GM03348 (cell line): ENCODE measurements at regions not wholly inside any gene's neighbourhood (a gene's known extent, or its start where the extent isn't known, plus 50 kb on each side); places are given as distances from the start of the nearest gene placed in this dataset.
"Not testable (repeated sequence)": the region's sequence is repeated elsewhere in the genome, so short reads cannot be mapped to it uniquely, and the experiment has no call there.

Experiments
- DNase-seq: peaks from one replicate; pipeline ENCODE4 v3.0.0; 2012; ENCODE audit warnings: low spot score

DNA sequence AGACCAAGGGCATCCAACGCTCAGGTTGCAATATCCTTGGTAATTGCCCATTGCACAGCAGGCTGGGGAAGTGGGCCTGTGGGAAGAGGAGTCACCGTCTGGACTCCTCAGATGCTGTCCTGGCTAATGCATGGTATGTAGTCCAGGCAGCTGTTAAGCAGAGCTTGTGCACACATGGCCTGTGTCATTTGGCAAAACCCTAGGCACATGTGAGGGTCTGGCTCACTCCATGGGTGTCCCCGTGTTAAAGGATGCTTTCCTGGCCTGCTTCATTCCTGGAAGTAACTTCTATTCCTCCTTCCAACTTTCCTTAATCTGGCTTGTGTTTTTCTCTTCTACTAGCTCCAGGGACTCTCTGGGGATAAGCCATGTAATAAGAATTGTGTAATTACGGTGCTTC is 378.0 kb upstream of the CA10 start:
- DNase-seq = no peak

DNA sequence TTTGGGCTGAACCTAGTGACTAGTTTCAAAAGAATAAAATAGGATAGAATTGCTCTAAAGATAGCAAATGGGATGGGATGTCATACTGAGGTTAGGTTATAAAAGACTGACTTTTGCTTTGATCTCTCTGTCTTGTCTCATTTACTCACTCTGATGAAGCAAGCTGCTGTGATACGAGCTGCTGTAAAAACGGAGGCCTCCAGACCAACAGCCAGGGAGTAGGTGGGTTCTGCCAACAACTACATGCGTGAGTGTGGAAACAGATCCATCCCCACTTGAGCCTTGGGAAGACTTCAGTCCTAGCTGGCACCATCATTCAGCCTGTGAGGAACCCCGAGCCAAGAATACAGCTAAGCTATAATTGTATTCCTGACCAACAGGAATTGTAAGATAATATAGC is 373.9 kb upstream of the CA10 start:
- DNase-seq = no peak

DNA sequence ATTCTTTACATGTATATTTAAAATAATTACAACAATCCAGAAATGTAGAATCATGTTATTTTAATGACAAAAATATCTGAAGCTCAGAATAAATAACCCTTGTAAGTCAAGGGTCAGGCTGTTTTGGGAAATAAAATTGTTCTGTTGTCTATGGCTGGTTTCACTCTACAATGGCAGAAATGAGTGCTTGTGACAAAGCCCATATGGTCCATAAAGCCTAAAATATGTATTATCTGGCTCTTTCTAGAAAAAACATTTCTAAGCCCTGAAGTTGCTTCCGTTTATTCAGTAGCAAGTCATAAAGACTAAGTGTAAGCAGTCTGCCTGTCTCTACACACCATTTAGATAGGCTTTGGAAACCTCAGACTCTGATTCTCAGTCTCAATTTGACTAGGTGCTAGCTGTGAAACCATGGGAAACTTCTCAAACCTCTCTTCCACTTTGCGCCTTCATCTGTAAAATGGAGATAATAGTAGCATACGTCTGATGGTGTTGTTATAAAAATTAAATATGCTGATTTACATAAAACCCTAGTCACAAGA is 365.7 kb upstream of the CA10 start:
- DNase-seq = no peak

DNA sequence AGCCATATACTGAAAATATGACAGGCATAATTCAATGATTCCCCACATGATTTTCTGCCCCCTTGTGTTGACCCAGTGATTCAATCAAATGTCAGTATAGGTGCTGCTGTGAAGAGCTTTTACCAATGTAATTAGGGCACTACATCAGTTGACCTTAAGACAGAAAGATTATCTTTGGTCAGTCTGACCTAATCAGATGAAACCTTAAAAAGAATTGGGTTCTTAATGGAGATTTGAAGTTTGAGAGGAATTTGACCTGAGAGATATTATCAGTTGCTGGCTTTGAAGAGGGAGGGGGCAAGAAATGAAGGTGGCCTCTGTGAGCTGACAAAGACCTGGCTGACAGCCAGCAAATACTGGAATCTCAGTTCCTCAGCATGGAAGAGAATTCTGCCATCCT is 358.7 kb upstream of the CA10 start:
- DNase-seq = no peak

DNA sequence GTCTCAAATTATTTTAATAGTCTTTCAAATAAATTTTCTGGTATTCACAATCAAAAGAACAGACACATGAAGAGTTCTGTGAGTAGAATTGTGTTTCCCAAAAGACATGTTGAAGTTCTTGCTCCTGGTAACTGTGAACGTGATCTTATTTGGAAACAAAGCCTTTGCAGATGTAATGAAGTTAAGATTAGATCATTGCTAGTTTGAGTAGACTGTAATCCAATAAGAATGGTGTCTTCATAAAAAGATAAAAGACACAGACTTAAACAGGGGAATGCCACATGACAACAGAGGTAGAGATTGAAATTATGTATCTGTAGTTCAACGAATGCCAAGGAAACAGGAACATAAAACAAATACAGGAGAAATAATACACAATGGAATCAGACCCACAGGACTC is 357.4 kb upstream of the CA10 start:
- no peak for DNase-seq

DNA sequence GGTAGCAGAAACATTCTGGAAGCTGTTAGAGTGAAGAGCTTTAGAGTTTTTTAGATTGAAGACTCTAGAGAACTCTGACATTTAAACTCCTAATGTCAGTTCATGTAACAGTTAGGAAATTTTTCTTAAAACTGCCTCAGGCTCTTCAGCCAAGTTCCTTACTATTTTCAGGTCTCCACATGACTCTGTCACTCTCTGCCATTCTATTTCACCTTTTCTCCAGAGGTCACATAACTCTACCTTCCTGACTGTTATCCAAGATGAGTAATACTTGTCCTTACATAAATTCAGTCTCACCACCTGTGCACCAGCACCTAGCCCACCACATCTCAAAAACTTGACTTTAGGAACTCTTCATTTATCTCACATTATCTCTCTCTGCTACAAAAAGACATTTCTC is 347.1 kb upstream of the CA10 start:
- no peak for DNase-seq

DNA sequence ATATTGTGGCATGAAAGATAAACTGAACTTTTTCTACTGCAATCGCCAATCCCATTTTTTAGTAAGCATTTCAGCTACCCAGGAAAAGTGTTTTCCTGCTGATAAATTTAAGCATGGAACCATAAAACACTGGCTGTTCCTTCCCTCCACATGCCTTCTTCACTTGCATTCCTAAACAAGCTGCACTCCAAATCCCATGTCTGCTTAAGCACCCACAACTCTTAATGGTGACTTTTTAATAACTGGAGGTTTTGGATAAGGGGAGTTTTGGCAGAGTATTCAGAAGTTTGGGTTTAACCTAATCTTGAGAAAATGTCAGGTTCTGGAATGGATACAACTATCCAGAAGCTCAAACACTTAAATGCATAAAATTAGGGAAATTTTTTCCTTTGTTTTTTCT is 345.6 kb upstream of the CA10 start:
- no peak for DNase-seq

DNA sequence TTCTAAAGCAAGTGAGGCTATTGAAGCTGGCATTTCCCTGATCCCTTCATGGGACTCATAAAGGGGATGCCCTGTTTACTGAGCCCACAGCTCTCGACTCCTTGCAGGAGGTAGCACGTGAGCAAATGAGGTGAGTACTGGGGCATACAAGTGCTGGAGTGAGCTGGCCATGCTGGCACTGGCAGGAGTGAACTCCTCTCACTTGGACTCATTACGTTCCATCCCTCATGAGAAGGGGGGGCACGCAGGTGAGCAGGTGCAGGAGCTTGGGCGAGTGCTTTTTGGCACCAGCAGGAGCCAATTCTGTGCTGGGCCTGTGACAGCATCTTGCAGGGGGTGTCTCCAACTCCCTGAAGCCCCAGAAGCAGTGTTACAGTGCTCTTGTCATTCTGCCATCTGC is 337.1 kb upstream of the CA10 start:
- no peak for DNase-seq

DNA sequence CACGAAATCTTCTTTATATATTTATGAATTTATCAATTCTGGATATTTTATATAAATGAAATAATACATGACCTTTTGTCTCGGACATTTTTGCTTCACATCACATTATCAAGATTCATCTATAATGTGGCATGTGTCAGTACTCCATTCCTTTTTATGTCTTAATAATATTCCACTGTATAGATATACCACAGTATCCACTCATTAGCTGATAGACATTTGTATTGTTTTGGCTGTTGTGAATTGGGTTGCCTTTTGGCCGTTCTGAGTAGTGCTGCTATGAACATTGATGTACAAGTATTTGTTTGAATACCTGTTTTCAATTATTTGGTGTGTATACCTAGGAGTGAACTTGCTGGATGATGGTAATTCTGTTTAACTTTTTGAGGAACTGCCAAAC is 323.8 kb upstream of the CA10 start:
- DNase-seq = no peak

DNA sequence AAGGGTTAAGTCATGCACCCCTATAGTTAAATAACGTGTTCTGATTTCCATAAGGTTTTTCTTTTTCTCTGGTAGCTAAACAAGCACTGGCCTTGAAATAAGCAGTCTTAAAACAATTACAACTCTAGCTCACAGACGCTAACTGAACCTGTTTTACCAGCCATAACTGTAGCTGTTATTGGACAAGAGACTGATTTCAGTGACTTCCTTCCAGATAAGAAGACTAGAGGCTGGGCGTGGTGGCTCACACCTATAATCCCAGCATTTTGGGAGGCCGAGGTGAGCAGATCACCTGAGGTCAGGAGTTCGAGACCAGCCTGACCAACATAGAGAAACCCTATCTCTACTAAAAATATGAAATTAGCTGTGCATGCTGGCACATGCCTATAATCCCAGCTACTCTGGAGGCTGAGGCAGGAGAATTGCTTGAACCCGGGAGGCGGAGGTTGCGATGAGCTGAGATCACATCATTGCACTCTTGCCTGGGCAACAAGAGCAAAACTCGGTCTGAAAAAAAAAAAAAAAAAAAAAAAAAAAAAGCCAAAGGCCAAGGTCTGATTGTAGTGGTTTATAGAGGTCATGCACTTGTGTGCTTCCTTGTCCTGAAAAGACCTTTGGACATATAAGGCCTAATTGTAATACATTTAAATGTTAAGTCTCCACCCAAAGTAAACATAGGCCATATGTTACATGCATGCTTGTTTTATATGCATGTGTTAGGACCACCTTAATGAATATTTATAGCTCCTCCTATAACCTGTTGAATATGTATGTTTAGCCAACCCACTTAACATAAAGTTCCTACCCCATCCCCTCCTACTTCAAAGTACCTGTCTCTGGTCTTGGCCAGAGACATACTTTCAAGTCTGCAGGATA is 319.5 kb upstream of the CA10 start:
- DNase-seq = no peak

DNA sequence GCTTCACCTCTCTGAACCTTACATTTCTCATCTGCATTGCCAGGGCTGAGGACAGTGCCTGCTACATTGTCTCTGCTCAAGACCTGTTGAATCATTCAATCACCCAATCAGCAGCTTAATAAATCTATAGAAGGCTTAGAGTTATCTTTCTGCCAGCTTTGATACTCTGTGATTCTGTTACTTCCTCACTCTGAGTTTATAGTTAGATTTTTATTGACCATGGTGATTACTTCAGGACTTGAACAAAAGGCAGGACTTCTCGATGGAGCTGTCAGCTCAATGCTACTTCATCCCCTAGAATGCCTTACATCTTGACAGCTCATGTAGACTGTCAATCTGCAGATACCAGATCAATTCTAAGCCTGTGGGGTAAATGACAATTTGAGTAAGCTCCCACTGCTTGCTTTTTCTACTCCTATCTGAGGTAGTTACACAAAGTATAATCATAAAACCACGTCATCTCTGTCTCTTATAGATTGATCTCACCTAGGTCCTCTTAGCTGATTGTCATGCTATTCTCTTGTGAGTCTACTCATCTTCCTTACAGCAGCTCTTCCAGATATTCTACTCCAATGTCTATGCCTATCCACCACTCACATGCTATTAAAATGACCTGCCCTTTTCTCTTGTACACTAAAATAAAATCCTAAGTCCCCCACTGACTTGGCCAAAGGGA is 318.3 kb upstream of the CA10 start:
- DNase-seq = no peak

DNA sequence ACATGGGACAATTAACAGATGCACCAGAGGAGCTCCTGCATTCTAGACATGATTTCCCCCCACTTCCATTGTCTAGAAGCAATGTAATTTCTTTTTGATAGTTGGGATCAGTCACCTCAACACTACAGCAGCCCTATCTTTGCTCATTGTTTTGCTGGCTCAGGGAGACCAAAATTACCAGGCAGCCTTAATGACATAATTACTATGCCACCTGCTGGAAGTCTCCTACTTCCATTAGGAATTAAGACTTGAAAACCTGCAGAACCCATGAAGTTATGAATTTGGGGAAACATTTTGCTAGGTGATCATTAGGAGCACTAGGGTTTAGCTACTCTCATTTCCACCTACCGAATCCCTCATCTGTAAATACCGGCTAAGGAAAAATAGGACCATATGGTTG is 312.0 kb upstream of the CA10 start:
- DNase-seq = no peak

DNA sequence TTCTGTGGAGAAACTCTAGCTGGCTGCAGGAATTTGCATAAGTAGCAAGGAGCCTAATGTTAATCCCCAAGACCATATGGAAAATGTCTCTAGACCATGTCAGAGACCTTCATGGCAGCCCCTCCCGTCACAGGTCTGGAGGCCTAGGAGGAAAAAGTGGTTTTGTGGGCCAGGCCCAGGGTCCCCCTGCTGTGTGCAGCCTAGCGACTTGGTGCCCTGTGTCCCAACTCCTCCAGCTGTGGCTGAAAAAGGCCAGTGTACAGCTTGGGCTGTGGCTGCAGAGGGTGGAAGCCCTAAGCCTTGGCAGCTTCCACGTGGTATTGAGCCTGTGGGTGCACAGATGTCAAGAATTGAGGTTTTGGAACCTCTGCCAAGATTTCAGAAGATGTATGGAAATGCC is 306.9 kb upstream of the CA10 start:
- no peak for DNase-seq

DNA sequence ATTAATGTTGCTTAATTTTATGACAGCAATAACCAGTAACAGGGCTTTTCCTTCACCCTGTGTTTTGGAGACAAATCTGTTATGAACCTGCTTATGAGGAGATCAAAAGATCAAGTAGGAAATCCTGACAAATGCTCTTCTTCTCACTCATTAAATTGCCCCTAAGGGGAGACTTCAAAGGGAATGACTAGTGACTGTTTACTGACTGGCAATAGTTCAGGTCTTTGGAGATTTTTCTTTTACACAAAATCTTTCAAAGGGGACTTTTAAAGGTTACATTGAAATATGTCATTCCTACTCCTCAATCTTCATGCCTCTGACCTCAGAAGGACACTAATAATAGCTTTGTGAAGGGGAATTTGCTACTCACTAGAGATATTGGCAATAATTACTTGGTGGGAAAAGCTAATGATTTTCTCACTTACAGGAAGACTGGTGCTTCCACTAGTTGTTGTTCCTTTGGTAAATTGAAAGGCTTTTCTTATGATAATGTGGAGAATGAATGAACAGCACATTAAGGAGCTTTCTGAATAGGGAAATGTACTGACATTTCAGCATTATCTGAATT is 292.9 kb upstream of the CA10 start:
- no peak for DNase-seq

DNA sequence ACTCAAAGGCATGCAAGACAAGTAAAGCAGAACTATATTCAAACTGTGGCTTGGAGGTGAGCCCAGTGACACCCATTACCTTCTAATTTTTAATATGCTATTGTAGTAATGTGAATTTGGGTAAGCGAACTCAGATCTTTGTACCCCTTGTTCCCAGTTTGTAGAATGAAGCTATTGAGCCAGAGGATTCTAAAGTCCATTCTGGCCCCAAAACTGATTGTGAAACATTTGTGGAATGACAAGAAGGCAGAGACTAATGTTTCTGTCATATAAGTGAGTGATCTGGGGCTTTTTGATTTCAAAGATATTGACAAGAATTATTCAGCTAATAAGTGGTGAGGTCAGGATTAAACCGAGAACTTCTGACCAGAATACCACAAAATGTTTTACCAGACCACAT is 283.8 kb upstream of the CA10 start:
- DNase-seq = no peak

DNA sequence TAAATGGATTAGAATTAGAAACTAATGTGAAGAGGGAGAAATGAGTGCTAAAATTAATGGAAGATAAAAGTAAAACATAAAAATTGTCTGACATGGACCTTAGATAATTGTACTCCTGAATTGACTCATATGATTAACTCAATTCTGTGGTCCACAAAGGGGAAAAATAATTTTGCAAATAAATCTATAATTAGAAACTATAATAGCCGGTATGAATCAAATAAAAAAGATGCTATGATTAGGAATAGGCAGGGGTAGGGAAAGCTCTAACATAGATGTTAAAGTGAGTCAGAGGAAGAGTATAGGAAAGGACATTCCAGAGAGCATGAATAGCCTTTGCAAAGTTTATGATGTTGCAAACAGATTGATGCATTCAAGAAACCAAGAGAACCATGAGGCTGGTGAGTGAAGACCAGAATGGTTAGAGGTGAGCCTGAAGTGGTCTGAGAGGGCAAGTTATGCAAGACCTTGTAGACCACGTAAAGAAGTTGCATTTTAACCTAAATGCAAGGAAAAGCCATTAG is 262.1 kb upstream of the CA10 start:
- DNase-seq = no peak

DNA sequence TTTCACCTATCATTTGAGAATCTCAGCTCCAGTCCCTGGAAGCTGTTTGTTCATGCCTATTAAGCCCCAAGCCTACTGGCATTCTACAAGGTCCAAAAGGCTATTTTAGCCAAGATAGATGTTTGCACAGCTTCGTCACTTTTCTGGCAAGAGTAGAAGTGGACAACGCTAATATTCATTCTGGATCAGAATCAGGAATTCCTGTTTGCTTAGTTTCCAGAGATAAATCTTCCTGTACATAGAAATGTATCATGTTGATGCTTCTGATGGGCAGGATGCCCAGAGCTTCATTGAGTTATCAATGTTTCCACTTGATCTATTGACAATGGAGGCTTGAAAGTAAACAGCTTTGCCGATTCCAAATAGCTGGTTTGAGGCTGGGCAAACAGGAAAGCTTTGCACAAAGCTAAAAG is 260.7 kb upstream of the CA10 start:
- no peak for DNase-seq

DNA sequence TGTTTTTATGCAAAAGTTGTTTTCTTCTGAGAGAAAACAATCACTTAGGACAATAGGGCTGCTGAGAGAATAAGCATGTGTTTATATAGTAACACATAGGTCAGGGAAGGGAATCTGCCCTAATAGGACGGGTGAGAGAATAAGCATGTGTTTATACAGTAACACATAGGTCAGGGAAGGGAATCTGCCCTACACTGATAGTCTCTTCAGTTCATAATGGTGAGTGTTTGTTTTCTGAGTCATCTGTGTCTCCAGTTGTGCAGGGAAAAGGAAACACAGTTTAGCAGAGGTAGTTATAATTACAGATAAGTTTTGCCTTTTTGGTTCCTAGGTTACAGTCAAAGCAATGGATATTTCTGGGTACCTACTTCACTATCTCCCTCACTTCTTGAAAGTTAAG is 252.3 kb upstream of the CA10 start:
- DNase-seq = no peak

DNA sequence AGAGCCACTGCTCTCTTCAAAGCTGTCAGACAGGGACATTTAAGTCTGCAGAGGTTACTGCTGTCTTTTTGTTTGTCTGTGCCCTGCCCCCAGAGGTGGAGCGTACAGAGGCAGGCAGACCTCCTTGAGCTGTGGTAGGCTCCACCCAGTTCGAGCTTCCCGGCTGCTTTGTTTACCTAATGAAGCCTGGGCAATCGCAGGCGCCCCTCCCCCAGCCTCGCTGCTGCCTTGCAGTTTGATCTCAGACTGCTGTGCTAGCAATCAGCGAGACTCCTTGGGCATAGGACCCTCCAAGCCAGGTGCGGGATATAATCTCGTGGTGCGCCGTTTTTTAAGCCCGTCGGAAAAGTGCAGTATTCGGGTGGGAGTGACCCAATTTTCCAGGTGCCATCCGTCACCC is 250.7 kb upstream of the CA10 start:
- DNase-seq = not testable (repeated sequence)

DNA sequence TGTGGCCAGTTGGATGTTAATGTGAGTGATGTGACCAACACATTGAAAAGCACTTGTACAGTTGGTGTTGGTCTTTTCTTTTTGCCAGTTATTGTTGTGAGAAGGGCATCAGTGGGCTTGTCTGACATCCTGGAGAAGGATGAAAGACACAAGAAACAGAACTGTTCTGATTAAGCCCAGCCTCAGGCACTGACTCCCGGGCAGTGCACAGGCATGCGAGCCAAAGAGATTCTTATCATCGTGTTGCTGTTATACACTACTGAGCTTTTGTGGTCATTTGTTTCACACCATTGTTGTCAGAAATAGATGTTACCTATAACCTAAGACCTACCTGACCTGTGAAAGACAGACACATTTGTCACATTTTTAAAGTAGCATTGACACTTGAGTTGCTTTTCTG is 236.8 kb upstream of the CA10 start:
- no peak for DNase-seq

DNA sequence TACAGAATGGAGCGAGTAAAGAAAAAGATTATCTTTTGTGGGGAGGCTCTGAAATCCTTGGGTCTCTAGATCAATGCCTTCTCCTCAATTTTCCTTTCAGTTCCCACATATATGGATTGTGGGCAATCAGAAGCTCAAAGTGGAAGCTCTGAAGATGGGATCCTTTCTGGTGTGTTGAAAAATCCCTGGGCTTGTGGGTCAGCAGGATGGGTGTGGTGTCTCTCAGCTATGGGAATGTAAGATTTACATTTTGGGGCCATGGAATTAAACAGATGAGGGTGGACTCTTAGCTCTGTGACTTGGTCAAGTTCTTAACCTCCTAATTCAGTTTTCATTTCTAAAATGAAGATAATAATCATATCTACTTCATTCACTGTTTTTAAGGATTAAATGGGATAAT is 231.9 kb upstream of the CA10 start:
- no peak for DNase-seq

DNA sequence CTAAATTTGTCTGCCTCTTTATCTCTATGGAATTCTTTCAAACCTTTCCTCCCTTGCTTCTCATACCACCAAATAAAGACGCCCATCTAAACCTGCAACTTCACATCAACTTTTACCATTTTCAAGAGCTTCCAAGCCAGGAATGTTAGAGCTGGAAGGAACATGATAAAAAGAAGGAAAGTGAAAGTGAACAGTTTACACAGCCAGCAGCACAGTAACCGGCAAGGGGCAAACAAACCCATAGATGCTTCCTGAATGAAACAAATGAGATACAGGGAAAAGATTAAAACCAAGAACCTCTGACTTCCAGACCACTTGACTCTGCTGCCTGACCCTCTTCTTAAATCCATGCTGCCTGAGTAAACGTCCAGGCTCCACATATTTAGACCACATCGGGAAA is 231.1 kb upstream of the CA10 start:
- DNase-seq = no peak

DNA sequence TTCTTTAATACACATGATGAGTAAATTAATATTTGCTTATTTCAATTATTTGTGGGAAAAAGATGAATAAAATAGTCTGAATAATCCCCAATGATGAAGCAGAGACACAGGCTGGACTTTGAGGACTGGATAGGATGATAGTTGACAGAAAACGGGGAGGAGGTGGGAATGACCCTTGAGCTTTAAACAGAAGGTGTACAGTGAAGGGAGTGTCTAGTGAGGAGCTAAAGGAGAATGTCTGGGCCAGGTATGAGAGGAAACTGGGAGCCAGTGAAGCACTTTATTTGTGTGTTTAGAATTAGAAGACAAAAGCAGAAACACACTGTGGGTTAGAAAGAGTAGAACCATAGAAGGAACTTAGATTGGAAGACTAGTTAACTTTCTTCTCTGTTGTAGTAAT is 230.4 kb upstream of the CA10 start:
- DNase-seq = no peak
